Pancreas (tissue), 10 donors: ENCODE measurements at regions not wholly inside any gene's neighbourhood (a gene's known extent, or its start where the extent isn't known, plus 50 kb on each side); places are given as distances from the start of the nearest gene placed in this dataset.

ENCODE experiments used
- ATAC-seq, 4 donors: fragments of 200-7000 bp; cut with Tn5 transposase; one replicate each; pipeline versions ENCODE4 v1.8.0 to v1.9.1; 2020; ENCODE audit warnings: mild to moderate bottlenecking in 4 of 4, moderate library complexity in 4 of 4
- DNase-seq, 6 donors: peaks; one replicate each; pipeline ENCODE4 v3.0.0-alpha.2; 2020
- FAIRE-seq: peaks from 2 replicates; lab custom pipeline; 2012; peaks lifted over from hg19 to GRCh38; lab: Jason Lieb, UNC
- H3K27ac ChIP-seq, 4 donors: fragments of 200-600 bp; sonication (generic); 1 replicate in 3 of 4; 2 replicates in 1 of 4; pipeline versions ENCODE4 v1.5.0 to v1.8.0; 2020
- H3K27me3 ChIP-seq, 4 donors: fragments of 200-600 bp; one replicate each; pipeline ENCODE4 v1.8.0; 2021
- H3K36me3 ChIP-seq, 3 donors: fragments of 200-600 bp; sonication (generic) in 1 of 3; one replicate each; pipeline versions ENCODE4 v1.5.0 to v1.8.0; 2020 to 2021
- H3K4me1 ChIP-seq, 3 donors: fragments of 200-600 bp; one replicate each; pipeline ENCODE4 v1.8.0; 2021
- H3K4me3 ChIP-seq, 4 donors: fragments of 200-600 bp; sonication (generic) in 2 of 4; one replicate each; pipeline versions ENCODE4 v1.5.0 to v1.8.0; 2020 to 2021
- H3K9me3 ChIP-seq, 4 donors: fragments of 200-600 bp; one replicate each; pipeline ENCODE4 v1.8.0; 2021
- WGBS, 2 donors: extraction: QIAGEN DNeasy Blood & Tissue Kit; methylation state at CpG; one replicate each; pipeline ENCODE4 v1.1.7; 2013; 5-methylcytosine and 5-hydroxymethylcytosine counted together
- intact Hi-C, 3 donors: fragments of 100-400 bp; cut with DNase I; formaldehyde crosslinking; loops; one replicate each; pipeline versions ENCODE4 v1.11.1 to v1.14.2; 2022
- TF ChIP-seq, protein P1 (sequence below), 4 donors: fragments of 200-600 bp; sonication (generic) in 3 of 4; IDR thresholded peaks; one replicate each; pipeline versions ENCODE4 v1.5.0 to v1.8.0; 2021; ENCODE audit warnings: antibody characterized with exemption in 4 of 4
- donor health status: healthy with polysubstance abuse.
- donor health status: DM: no; HTN: no; CAD: no; lungs with moderate emphysema.
- donor health status: DM: no; HTN: no; CAD: no.
- donor health status: control.
- donor health status: control.
- donor health status: Bipolar disorder and iron deficiency.
- donor health status: DM: yes; HTN: yes; CAD: no.
- donor health status: DM: no; HTN: no; CAD: no.
- donor health status: DM: no; HTN: no; CAD: no.
- donor health status: DM: yes; HTN: yes; CAD: no.

DNA sequence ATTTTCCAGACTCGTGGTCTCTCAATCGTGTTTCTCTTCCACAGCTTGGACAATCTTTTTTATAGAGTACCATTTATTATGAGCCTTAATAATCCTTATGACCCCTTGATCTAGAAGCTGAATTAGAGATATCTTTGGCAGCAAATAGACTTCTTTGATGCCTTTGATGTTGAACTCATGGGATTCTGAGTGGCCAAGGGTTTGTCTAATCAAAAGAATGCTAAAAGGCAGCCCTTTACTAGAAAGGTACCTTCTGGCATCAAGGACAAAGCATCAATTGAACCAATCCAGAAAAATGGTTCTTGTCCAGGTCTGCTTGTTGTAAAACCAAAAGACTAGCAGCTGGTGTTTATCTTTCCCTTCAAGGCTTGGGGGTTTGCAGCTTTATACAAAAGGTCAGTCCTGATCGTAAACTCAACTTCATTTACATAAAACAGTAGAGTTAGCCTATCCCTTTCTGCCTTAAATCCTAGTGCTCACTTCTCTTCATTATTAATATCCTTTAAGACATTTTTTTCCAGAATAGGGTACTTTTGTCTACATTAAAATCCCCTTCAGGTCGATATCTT lies 411.3 kb downstream of the FAT4 start:
- no peak for ATAC-seq
- Histone ChIP-seq H3K4me3 (no peak overlapping the region), H3K27ac (no peak overlapping the region), H3K9me3 (no peaks in the 10 kb centered on the region), H3K36me3 (no peaks in the 10 kb centered on the region), H3K4me1 (no peaks in the 10 kb centered on the region), H3K27me3 (no peaks in the 10 kb centered on the region)
- DNase-seq, result no peak
- TF ChIP-seq, protein P1, sequence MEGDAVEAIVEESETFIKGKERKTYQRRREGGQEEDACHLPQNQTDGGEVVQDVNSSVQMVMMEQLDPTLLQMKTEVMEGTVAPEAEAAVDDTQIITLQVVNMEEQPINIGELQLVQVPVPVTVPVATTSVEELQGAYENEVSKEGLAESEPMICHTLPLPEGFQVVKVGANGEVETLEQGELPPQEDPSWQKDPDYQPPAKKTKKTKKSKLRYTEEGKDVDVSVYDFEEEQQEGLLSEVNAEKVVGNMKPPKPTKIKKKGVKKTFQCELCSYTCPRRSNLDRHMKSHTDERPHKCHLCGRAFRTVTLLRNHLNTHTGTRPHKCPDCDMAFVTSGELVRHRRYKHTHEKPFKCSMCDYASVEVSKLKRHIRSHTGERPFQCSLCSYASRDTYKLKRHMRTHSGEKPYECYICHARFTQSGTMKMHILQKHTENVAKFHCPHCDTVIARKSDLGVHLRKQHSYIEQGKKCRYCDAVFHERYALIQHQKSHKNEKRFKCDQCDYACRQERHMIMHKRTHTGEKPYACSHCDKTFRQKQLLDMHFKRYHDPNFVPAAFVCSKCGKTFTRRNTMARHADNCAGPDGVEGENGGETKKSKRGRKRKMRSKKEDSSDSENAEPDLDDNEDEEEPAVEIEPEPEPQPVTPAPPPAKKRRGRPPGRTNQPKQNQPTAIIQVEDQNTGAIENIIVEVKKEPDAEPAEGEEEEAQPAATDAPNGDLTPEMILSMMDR (IDR thresholded peaks at IDR 0.05), result no peak
- intact Hi-C loops, result no loop called here
- no peak for FAIRE-seq
- 39 to 48% methylated on average over 4 of the region's 4 CpGs for WGBS, 2 donors

DNA sequence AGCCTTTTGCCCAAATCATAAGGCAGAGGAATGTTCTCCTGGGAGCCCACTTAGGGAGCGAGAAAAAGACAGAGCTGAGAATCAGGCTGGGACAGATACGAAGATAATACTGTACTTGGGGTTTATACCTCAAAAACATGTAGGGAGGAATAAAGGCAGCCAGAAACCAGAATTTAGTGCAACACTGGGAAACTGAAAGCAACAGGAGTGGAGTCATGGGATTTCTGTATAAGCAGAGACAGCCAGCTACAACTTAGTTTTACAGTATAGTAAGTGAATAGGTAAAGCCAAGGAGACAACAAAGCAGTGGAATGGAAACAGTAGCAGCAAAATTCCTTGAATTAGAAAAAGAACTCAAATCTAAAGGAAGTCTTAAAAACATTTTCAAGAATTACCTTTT lies 413.2 kb downstream of the FAT4 start:
- Histone ChIP-seq H3K9me3 (no peaks in the 10 kb centered on the region), H3K4me3 (no peak overlapping the region), H3K27me3 (no peaks in the 10 kb centered on the region), H3K4me1 (no peaks in the 10 kb centered on the region), H3K36me3 (no peaks in the 10 kb centered on the region), H3K27ac (no peak overlapping the region)
- FAIRE-seq (no peak), ATAC-seq (no peak), DNase-seq (no peak)
- 82 to 92% methylated on average over 2 of the region's 2 CpGs for WGBS, 2 donors
- TF ChIP-seq, protein P1 (IDR thresholded peaks at IDR 0.05), result no peak
- intact Hi-C loops, result no loop called here

DNA sequence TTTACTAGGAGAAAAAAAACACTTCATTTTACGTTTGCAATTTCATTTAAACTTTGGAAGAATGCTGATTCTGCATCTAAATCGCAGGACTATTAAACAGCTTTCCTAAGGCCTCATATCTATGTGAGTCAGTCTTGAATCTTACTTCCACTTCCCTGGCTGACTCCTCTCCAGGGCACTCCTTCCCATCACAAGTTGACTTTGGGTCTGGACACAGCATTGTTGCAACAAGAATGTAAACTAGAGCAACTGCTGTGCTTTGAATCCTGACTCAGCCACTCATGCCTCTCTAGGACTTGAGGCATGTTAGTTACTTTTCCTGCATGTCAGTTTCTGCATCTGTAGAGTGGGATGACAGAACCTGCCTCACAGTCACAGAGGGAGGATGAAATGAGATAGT lies 413.8 kb downstream of the FAT4 start:
- Histone ChIP-seq H3K4me3 (no peak overlapping the region), H3K27me3 (no peaks in the 10 kb centered on the region), H3K36me3 (no peaks in the 10 kb centered on the region), H3K27ac (no peak overlapping the region), H3K4me1 (no peaks in the 10 kb centered on the region), H3K9me3 (no peaks in the 10 kb centered on the region)
- intact Hi-C loops, result no loop called here
- WGBS, 2 donors, result 64 to 66% methylated on average over 2 of the region's 2 CpGs
- no peak for ATAC-seq
- TF ChIP-seq, protein P1 (IDR thresholded peaks at IDR 0.05), result no peak
- DNase-seq, result no peak
- FAIRE-seq, result no peak

DNA sequence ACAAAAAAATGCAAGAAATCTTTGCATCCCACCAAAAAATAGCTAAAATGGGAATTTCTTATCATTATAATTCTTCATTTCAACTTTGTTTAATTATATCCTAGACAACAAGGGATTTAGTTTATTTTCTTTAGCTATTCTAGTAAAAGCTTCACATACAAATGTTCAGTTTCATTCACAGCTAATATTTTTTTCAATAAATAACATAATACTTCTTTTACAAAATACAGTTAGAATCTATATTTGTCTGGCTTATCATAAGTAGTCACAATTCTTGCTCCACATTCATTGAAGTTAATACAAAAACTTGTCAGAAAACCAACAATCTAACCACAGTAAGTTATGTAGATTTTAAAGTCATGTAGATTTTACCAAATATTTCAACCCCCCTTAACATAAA lies 414.4 kb downstream of the FAT4 start:
- FAIRE-seq (no peak), ATAC-seq (no peak), DNase-seq (no peak)
- no peak overlapping the region for H3K4me3 ChIP-seq
- no peaks in the 10 kb centered on the region for H3K36me3 ChIP-seq
- H3K4me1 ChIP-seq, result no peaks in the 10 kb centered on the region
- H3K9me3 ChIP-seq, result no peaks in the 10 kb centered on the region
- intact Hi-C loops, result no loop called here
- no peak overlapping the region for H3K27ac ChIP-seq
- no peaks in the 10 kb centered on the region for H3K27me3 ChIP-seq
- TF ChIP-seq, protein P1 (IDR thresholded peaks at IDR 0.05), result no peak

DNA sequence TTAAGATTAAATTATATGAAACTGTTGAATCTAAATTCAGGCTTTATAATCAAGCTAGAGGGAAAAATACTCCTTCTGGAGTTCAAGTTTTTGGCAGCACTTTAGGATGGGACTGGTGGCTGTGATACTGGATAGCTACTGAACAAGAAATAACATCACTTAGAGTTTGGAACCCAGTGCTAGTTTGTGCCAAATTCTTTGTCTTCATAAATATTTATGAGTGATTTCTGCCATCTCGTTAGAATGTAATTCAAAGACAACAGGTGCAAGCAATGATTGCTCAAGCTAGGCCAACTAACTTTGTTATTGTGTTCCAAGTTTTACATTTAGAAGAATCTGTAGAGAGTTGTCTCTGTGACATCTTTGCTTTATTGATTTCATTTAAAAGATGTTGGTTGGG lies 417.9 kb downstream of the FAT4 start:
- intact Hi-C loops, result loop anchor here in 1 of 3 donors (10.0 kb wide), 1 partner anchor 418 kb away; the partner anchor contains the start of gene FAT4
- Histone ChIP-seq H3K9me3 (no peaks in the 10 kb centered on the region), H3K4me3 (no peak overlapping the region), H3K27ac (no peak overlapping the region), H3K36me3 (no peaks in the 10 kb centered on the region), H3K4me1 (peaks cover 0 to 2% (median 0%) of the 10 kb centered on the region in 3 donors), H3K27me3 (no peaks in the 10 kb centered on the region)
- no peak for ATAC-seq
- no peak for DNase-seq
- TF ChIP-seq, protein P1 (IDR thresholded peaks at IDR 0.05), result no peak
- 52 to 57% methylated on average over 1 of the region's 1 CpG for WGBS, 2 donors
- FAIRE-seq, result no peak
